GM23338 (cell line): ENCODE measurements at regions not wholly inside any gene's neighbourhood (a gene's known extent, or its start where the extent isn't known, plus 50 kb on each side); places are given as distances from the start of the nearest gene placed in this dataset.
A peak's percentile ranks its signal among the peaks of the same experiment; 100 is the strongest.

Experiments
- ATAC-seq: fragments of 200-7000 bp; cut with Tn5 transposase; 3 replicates; pipeline ENCODE4 v1.9.1; 2020
- DNase-seq: peaks from one replicate; pipeline ENCODE4 v3.0.0-alpha.2; 2015; ENCODE audit warnings: low spot score
- H2AFZ ChIP-seq: fragments of 200-600 bp; sonication (generic); 2 replicates; pipeline ENCODE4 v1.8.0; 2016; ENCODE audit warnings: antibody characterized with exemption, mild to moderate bottlenecking, moderate library complexity
- H3F3A ChIP-seq: fragments of 200-600 bp; sonication (generic); replicated peaks from 2 replicates; pipeline ENCODE4 v1.8.0; 2017; ENCODE audit warnings: antibody characterized with exemption, mixed run types, low read depth
- H3K27ac ChIP-seq: fragments of 200-600 bp; sonication (generic); 2 replicates; pipeline ENCODE4 v1.6.1; 2016; ENCODE audit warnings: low read depth
- H3K27me3 ChIP-seq: fragments of 200-600 bp; sonication (generic); 2 replicates; pipeline ENCODE4 v1.8.0; 2016; ENCODE audit warnings: mild to moderate bottlenecking, mixed run types, moderate library complexity; ENCODE audit not compliant: insufficient read depth
- H3K36me3 ChIP-seq: fragments of 200-600 bp; sonication (generic); 2 replicates; pipeline ENCODE4 v1.8.0; 2016; ENCODE audit warnings: mild to moderate bottlenecking; ENCODE audit not compliant: insufficient read depth
- H3K4me1 ChIP-seq: fragments of 200-600 bp; sonication (generic); 2 replicates; pipeline ENCODE4 v1.8.0; 2016; ENCODE audit warnings: mild to moderate bottlenecking, moderate library complexity; ENCODE audit not compliant: insufficient read depth
- H3K4me2 ChIP-seq: fragments of 200-600 bp; sonication (generic); 2 replicates; pipeline ENCODE4 v1.7.1; 2017; ENCODE audit warnings: mixed run types
- H3K4me3 ChIP-seq: fragments of 200-600 bp; sonication (generic); 2 replicates; pipeline ENCODE4 v1.6.1; 2016; ENCODE audit warnings: mixed run types
- H3K79me2 ChIP-seq: fragments of 200-600 bp; sonication (generic); replicated peaks from 2 replicates; pipeline ENCODE4 v1.8.0; 2017; ENCODE audit warnings: mild to moderate bottlenecking; ENCODE audit not compliant: insufficient read depth
- H3K9me2 ChIP-seq: fragments of 200-600 bp; sonication (generic); 2 replicates; pipeline ENCODE4 v1.8.0; 2017; ENCODE audit not compliant: insufficient read depth
- H4K20me1 ChIP-seq: fragments of 200-600 bp; sonication (generic); replicated peaks from 2 replicates; pipeline ENCODE4 v1.8.0; 2017; ENCODE audit warnings: mild to moderate bottlenecking; ENCODE audit not compliant: insufficient read depth
- H3K27ac Mint-ChIP-seq: 2 replicates; pipeline ENCODE4 v1.8.0; 2020; ENCODE audit warnings: inconsistent platforms, mild to moderate bottlenecking, moderate library complexity, mixed read lengths
- H3K27me3 Mint-ChIP-seq: 3 replicates; pipeline ENCODE4 v1.8.0; 2022; ENCODE audit warnings: low read depth, mild to moderate bottlenecking, moderate library complexity, mixed read lengths, inconsistent platforms; ENCODE audit not compliant: insufficient read depth, poor library complexity
- H3K36me3 Mint-ChIP-seq: 3 replicates; pipeline ENCODE4 v1.8.0; 2021; ENCODE audit warnings: low read depth, mild to moderate bottlenecking, inconsistent platforms, moderate library complexity, mixed read lengths
- H3K4me1 Mint-ChIP-seq: 3 replicates; pipeline ENCODE4 v1.8.0; 2020; ENCODE audit warnings: mild to moderate bottlenecking, inconsistent platforms, mixed read lengths
- H3K4me3 Mint-ChIP-seq: 3 replicates; pipeline ENCODE4 v1.8.0; 2021; ENCODE audit warnings: moderate library complexity, mild to moderate bottlenecking, inconsistent platforms, mixed read lengths
- H3K9me3 Mint-ChIP-seq: 3 replicates; pipeline ENCODE4 v1.8.0; 2020; ENCODE audit warnings: moderate library complexity, mild to moderate bottlenecking, inconsistent platforms, mixed read lengths
- CREB1 ChIP-seq: fragments of 250-450 bp; sonication (Bioruptor Pico); IDR thresholded peaks from 2 replicates; pipeline ENCODE4 v1.5.0; 2020; ENCODE audit warnings: low read depth, mild to moderate bottlenecking, moderate library complexity
- EZH2 ChIP-seq: fragments of 200-600 bp; sonication (generic); IDR thresholded peaks from one replicate; pipeline ENCODE4 v1.8.0; 2017; ENCODE audit warnings: antibody characterized with exemption, mild to moderate bottlenecking, low read depth; ENCODE audit not compliant: unreplicated experiment
- EZH2phosphoT487 ChIP-seq: fragments of 200-600 bp; sonication (generic); IDR thresholded peaks from one replicate; pipeline ENCODE4 v1.8.1; 2018; ENCODE audit warnings: antibody characterized with exemption; ENCODE audit not compliant: unreplicated experiment
- JUNB ChIP-seq: IDR thresholded peaks from one replicate; pipeline ENCODE4 v1.6.1; 2016; ENCODE audit warnings: antibody characterized with exemption; ENCODE audit not compliant: unreplicated experiment
- NANOG ChIP-seq: IDR thresholded peaks from 2 replicates; pipeline ENCODE4 v1.6.1; 2016; ENCODE audit warnings: antibody characterized with exemption, borderline replicate concordance
- POLR2AphosphoS5 ChIP-seq: IDR thresholded peaks from 2 replicates; pipeline ENCODE4 v1.6.1; 2016; ENCODE audit warnings: antibody characterized with exemption, low read depth
- ZNF114 ChIP-seq: fragments of 250-450 bp; sonication (Bioruptor Pico); IDR thresholded peaks from 2 replicates; pipeline ENCODE4 v1.5.0; 2020; ENCODE audit warnings: mild to moderate bottlenecking, moderate library complexity
- ZNF331 ChIP-seq: fragments of 250-450 bp; sonication (Bioruptor Pico); IDR thresholded peaks from 2 replicates; pipeline ENCODE4 v1.5.0; 2020; ENCODE audit warnings: low read depth, mild to moderate bottlenecking, moderate library complexity
- TF ChIP-seq, protein P1 (sequence below), 2 experiments: fragments of 200-600 bp in 1 of 2; sonication (generic) in 1 of 2; conservative IDR thresholded peaks; 2 replicates each; pipeline versions ENCODE4 v1.5.1 to v1.6.1; 2016 to 2017; ENCODE audit warnings: antibody characterized with exemption in 2 of 2, low read depth in 2 of 2, mild to moderate bottlenecking in 2 of 2, moderate library complexity in 1 of 2
- TF ChIP-seq, protein P2 (sequence below): IDR thresholded peaks from 2 replicates; pipeline ENCODE4 v1.6.1; 2016; ENCODE audit warnings: antibody characterized with exemption
- TF ChIP-seq, protein P3 (sequence below): fragments of 250-450 bp; sonication (Bioruptor Pico); IDR thresholded peaks from 2 replicates; pipeline ENCODE4 v1.5.0; 2020; ENCODE audit warnings: mild to moderate bottlenecking, moderate library complexity

GRCh38 chr7:149714081-149714909 is 59.1 kb downstream of the ZNF467 start:
- peaks cover 11% of the 10 kb centered on the region for H3K4me1 Mint-ChIP-seq
- Histone ChIP-seq H3K36me3 (0 out of 2 replicates have a peak, but pooled peaks cover 6% of the 10 kb centered on the region), H3K27me3 (peaks cover 20% of the 10 kb centered on the region), H3F3A (no peaks in the 10 kb centered on the region), H4K20me1 (no peaks in the 10 kb centered on the region; the same call in 1 of the 2 replicates), H3K79me2 (peaks cover 10% of the 10 kb centered on the region; the same call in 1 of the 2 replicates), H2AFZ (peak overlapping the region; percentile 94), H3K9me2 (no peaks in the 10 kb centered on the region), H3K4me2 (peak overlapping the region; percentile 84), H3K27ac (no peak overlapping the region), H3K4me1 (no peaks in the 10 kb centered on the region; the same call in none of the 2 replicates), H3K4me3 (peak overlapping the region; percentile 73)
- H3K27me3 Mint-ChIP-seq: peaks cover 19% of the 10 kb centered on the region
- H3K4me3 Mint-ChIP-seq: peak overlapping the region; percentile 79
- H3K9me3 Mint-ChIP-seq: peaks cover 32% of the 10 kb centered on the region
- TF ChIP-seq, protein P1, sequence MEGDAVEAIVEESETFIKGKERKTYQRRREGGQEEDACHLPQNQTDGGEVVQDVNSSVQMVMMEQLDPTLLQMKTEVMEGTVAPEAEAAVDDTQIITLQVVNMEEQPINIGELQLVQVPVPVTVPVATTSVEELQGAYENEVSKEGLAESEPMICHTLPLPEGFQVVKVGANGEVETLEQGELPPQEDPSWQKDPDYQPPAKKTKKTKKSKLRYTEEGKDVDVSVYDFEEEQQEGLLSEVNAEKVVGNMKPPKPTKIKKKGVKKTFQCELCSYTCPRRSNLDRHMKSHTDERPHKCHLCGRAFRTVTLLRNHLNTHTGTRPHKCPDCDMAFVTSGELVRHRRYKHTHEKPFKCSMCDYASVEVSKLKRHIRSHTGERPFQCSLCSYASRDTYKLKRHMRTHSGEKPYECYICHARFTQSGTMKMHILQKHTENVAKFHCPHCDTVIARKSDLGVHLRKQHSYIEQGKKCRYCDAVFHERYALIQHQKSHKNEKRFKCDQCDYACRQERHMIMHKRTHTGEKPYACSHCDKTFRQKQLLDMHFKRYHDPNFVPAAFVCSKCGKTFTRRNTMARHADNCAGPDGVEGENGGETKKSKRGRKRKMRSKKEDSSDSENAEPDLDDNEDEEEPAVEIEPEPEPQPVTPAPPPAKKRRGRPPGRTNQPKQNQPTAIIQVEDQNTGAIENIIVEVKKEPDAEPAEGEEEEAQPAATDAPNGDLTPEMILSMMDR (conservative IDR thresholded peaks at IDR 0.05; ENCODE audit: low read depth in 2 of 2): no peak
- TF ChIP-seq NANOG (no peak), CREB1 (CRISPR knock-in tag) (no peak), POLR2AphosphoS5 (peak; percentile 63), JUNB (no peak), EZH2 (no peak), ZNF331 (no peak)
- TF ChIP-seq, protein P2, sequence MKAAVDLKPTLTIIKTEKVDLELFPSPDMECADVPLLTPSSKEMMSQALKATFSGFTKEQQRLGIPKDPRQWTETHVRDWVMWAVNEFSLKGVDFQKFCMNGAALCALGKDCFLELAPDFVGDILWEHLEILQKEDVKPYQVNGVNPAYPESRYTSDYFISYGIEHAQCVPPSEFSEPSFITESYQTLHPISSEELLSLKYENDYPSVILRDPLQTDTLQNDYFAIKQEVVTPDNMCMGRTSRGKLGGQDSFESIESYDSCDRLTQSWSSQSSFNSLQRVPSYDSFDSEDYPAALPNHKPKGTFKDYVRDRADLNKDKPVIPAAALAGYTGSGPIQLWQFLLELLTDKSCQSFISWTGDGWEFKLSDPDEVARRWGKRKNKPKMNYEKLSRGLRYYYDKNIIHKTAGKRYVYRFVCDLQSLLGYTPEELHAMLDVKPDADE: peak; percentile 61
- H3K36me3 Mint-ChIP-seq: peaks cover 12% of the 10 kb centered on the region
- H3K27ac Mint-ChIP-seq: no peak overlapping the region
- ATAC-seq: peak; percentile 85
- peak; percentile 95 for DNase-seq

DNA sequence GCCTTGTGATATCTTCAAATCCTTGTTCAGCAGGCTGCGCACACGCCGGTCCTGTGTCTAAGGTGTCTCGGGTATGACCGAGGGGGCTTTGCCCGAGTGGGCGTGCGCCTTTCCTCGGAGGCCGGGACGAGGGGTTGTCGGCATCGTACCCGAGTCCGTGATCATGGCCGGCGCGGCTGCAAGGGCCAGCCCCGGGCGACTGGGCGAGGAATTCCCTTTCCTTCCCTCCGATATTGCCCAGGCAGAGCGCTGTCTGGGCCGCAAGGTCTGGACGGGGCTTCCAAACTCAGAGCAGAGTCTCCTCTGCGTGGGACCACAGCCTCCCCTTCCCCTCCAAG is 59.7 kb downstream of the ZNF467 start:
- Histone ChIP-seq H3K79me2 (peaks cover 10% of the 10 kb centered on the region; the same call in 1 of the 2 replicates), H3K4me3 (peak overlapping the region; percentile 73), H3K27me3 (peaks cover 20% of the 10 kb centered on the region), H3K4me2 (peak overlapping the region; percentile 84), H3F3A (no peaks in the 10 kb centered on the region), H3K36me3 (0 out of 2 replicates have a peak, but pooled peaks cover 6% of the 10 kb centered on the region), H3K27ac (no peak overlapping the region), H4K20me1 (no peaks in the 10 kb centered on the region; the same call in 1 of the 2 replicates), H3K9me2 (no peaks in the 10 kb centered on the region), H2AFZ (peak overlapping the region; percentile 94), H3K4me1 (no peaks in the 10 kb centered on the region; the same call in none of the 2 replicates)
- peaks cover 13% of the 10 kb centered on the region for H3K36me3 Mint-ChIP-seq
- no peak overlapping the region for H3K27ac Mint-ChIP-seq
- H3K9me3 Mint-ChIP-seq: peaks cover 38% of the 10 kb centered on the region
- peak overlapping the region; percentile 79 for H3K4me3 Mint-ChIP-seq
- peak; percentile 20 for ATAC-seq
- peaks cover 11% of the 10 kb centered on the region for H3K4me1 Mint-ChIP-seq
- DNase-seq: peak; percentile 39
- peaks cover 19% of the 10 kb centered on the region for H3K27me3 Mint-ChIP-seq
- TF ChIP-seq, protein P3, sequence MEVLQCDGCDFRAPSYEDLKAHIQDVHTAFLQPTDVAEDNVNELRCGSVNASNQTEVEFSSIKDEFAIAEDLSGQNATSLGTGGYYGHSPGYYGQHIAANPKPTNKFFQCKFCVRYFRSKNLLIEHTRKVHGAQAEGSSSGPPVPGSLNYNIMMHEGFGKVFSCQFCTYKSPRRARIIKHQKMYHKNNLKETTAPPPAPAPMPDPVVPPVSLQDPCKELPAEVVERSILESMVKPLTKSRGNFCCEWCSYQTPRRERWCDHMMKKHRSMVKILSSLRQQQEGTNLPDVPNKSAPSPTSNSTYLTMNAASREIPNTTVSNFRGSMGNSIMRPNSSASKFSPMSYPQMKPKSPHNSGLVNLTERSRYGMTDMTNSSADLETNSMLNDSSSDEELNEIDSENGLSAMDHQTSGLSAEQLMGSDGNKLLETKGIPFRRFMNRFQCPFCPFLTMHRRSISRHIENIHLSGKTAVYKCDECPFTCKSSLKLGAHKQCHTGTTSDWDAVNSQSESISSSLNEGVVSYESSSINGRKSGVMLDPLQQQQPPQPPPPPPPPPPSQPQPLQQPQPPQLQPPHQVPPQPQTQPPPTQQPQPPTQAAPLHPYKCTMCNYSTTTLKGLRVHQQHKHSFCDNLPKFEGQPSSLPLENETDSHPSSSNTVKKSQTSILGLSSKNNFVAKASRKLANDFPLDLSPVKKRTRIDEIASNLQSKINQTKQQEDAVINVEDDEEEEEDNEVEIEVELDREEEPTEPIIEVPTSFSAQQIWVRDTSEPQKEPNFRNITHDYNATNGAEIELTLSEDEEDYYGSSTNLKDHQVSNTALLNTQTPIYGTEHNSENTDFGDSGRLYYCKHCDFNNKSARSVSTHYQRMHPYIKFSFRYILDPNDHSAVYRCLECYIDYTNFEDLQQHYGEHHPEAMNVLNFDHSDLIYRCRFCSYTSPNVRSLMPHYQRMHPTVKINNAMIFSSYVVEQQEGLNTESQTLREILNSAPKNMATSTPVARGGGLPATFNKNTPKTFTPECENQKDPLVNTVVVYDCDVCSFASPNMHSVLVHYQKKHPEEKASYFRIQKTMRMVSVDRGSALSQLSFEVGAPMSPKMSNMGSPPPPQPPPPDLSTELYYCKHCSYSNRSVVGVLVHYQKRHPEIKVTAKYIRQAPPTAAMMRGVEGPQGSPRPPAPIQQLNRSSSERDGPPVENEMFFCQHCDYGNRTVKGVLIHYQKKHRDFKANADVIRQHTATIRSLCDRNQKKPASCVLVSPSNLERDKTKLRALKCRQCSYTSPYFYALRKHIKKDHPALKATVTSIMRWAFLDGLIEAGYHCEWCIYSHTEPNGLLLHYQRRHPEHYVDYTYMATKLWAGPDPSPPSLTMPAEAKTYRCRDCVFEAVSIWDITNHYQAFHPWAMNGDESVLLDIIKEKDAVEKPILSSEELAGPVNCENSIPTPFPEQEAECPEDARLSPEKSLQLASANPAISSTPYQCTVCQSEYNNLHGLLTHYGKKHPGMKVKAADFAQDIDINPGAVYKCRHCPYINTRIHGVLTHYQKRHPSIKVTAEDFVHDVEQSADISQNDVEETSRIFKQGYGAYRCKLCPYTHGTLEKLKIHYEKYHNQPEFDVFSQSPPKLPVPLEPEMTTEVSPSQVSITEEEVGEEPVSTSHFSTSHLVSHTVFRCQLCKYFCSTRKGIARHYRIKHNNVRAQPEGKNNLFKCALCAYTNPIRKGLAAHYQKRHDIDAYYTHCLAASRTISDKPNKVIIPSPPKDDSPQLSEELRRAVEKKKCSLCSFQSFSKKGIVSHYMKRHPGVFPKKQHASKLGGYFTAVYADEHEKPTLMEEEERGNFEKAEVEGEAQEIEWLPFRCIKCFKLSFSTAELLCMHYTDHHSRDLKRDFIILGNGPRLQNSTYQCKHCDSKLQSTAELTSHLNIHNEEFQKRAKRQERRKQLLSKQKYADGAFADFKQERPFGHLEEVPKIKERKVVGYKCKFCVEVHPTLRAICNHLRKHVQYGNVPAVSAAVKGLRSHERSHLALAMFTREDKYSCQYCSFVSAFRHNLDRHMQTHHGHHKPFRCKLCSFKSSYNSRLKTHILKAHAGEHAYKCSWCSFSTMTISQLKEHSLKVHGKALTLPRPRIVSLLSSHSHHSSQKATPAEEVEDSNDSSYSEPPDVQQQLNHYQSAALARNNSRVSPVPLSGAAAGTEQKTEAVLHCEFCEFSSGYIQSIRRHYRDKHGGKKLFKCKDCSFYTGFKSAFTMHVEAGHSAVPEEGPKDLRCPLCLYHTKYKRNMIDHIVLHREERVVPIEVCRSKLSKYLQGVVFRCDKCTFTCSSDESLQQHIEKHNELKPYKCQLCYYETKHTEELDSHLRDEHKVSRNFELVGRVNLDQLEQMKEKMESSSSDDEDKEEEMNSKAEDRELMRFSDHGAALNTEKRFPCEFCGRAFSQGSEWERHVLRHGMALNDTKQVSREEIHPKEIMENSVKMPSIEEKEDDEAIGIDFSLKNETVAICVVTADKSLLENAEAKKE: no peak
- TF ChIP-seq NANOG: no peak
- TF ChIP-seq EZH2phosphoT487: no peak
- TF ChIP-seq ZNF114 (CRISPR knock-in tag): no peak
- TF ChIP-seq ZNF331: no peak
- no peak for TF ChIP-seq EZH2
- no peak for TF ChIP-seq JUNB
